ENCODE measurements at regions not wholly inside any gene's neighbourhood (a gene's known extent, or its start where the extent isn't known, plus 50 kb on each side); places are given as distances from the start of the nearest gene placed in this dataset.

DNA sequence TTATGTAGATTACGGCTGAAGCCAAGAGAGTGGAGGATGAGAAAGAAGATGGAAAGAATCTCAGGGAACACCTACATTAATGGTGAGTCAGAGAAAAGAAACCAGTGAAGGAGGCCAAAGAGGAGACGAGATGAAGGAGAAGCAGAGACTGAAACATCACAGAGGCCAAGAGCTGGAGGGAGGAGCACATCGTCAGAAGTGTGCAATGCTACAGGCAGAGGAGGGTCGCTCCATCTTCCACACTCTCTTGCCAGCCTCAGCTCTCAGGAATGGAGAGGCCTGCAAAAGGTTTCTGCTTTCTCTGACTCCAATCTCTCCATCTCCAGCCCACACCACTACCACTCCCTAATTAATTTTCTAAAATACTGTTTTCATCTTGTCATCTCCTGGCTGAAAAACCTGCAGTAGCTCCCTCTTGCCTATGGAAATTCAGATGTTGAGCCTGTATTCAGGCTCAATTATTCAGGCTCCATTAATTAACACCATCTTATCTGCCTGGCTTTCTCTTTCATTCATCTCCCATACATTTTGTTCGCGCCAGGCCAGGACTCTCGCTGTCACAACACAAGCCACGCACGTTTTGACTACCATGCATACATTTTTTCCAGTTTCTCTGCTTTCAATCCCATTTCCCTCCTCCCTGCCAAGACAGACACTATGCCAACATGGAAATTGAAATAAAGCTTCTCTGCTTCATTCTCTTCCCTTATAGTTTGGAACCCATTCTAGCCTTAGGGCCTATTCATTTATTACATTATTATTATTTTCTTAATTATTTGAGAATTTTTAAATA lies 165.8 kb downstream of the INHBA start:
- H3K36me3 Mint-ChIP-seq = no peaks in the 10 kb centered on the region
- POLR2A ChIA-PET = no interaction called here
- no peak overlapping the region for H3K27ac Mint-ChIP-seq
- no peak for ATAC-seq (ENCODE audit: low read depth)
- H3K4me1 Mint-ChIP-seq = no peaks in the 10 kb centered on the region
- DNase-seq = no peak
- H3K4me3 Mint-ChIP-seq = no peak overlapping the region
- H3K9me3 Mint-ChIP-seq = no peaks in the 10 kb centered on the region
- H3K27me3 Mint-ChIP-seq = no peaks in the 10 kb centered on the region

DNA sequence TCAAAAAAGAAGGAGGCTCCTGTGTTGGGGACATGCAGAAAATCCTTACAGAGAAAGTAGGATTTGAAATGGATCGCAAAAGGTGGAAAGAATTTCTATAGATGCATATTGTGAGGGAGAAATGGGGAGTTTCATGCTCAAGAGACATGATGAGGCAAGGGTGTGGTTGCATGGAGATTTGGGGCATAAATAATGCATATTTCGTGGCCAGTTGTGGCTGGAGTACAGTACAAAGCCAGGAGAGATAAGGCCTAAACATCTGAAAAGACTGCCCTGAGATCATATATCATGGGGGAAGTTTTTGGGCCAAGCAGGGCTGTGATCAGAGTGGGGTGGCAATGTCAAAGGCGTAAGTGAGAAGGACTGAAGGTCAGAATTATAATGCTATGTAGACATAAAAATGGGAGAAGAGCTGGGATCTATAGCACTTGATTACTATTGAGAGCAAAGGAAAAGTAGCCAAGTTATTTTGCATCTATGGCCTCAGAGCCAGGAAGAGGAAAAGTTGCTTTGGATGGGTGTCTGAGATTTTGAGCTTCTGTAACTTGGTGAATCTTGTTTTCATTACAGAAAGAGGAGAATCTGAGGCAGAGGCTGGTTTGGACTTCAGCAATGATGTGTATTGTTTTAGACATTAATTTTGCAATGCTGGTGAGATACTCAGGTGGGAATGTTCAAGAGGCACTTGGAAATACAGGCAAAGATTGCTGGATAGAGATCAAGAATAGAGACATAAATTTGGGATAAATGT lies 166.6 kb downstream of the INHBA start:
- Mint-ChIP-seq H3K27me3 (no peaks in the 10 kb centered on the region), H3K4me3 (no peak overlapping the region), H3K4me1 (no peaks in the 10 kb centered on the region), H3K36me3 (no peaks in the 10 kb centered on the region), H3K27ac (no peak overlapping the region), H3K9me3 (no peaks in the 10 kb centered on the region)
- POLR2A ChIA-PET = no interaction called here
- no peak for ATAC-seq (ENCODE audit: low read depth)
- no peak for DNase-seq

- POLR2A ChIA-PET = no interaction called here
- Mint-ChIP-seq H3K9me3 (no peaks in the 10 kb centered on the region), H3K27me3 (no peaks in the 10 kb centered on the region), H3K36me3 (no peaks in the 10 kb centered on the region), H3K27ac (no peak overlapping the region), H3K4me3 (no peak overlapping the region), H3K4me1 (no peaks in the 10 kb centered on the region)
- DNase-seq = no peak
- ATAC-seq (ENCODE audit: low read depth) = no peak
Observed at GRCh38 chr7:41529831-41530230, 173.1 kb downstream of the INHBA start.

GRCh38 chr7:41524876-41525275 lies 178.0 kb downstream of the INHBA start:
- Mint-ChIP-seq H3K27ac (no peak overlapping the region), H3K4me1 (no peaks in the 10 kb centered on the region), H3K9me3 (peaks cover 12% of the 10 kb centered on the region), H3K27me3 (no peaks in the 10 kb centered on the region), H3K4me3 (no peak overlapping the region), H3K36me3 (no peaks in the 10 kb centered on the region)
- DNase-seq (no peak), ATAC-seq (ENCODE audit: low read depth) (no peak)
- POLR2A ChIA-PET = no interaction called here

DNA sequence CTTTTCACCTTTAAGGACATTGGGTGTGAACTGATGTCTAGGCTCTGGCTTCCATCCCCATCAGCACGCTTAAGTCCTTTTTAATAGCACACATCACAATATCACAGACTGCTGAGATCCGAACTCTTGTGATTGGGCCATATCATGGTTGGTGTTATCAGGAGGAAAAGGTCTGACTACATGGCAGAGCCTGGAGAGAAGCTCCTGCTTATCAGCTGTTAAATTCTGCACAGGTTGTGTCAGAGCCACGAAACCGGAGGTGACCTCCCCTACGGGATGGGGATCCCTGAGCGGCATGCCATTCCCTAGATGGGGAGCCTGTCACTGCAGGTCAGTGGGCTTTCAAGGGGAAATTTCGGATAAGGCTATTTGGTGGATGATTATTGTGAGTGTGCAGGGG lies 182.4 kb downstream of the INHBA start:
- no peaks in the 10 kb centered on the region for H3K4me1 Mint-ChIP-seq
- DNase-seq (no peak), ATAC-seq (ENCODE audit: low read depth) (no peak)
- H3K27ac Mint-ChIP-seq = no peak overlapping the region
- H3K9me3 Mint-ChIP-seq = peaks cover 14% of the 10 kb centered on the region
- H3K4me3 Mint-ChIP-seq = no peak overlapping the region
- H3K27me3 Mint-ChIP-seq = no peaks in the 10 kb centered on the region
- POLR2A ChIA-PET = no interaction called here
- no peaks in the 10 kb centered on the region for H3K36me3 Mint-ChIP-seq

GRCh38 chr7:41517771-41518170 lies 185.1 kb downstream of the INHBA start:
- Mint-ChIP-seq H3K27ac (no peak overlapping the region), H3K27me3 (no peaks in the 10 kb centered on the region), H3K36me3 (no peaks in the 10 kb centered on the region), H3K4me3 (no peak overlapping the region), H3K9me3 (peaks cover 4% of the 10 kb centered on the region), H3K4me1 (no peaks in the 10 kb centered on the region)
- POLR2A ChIA-PET = no interaction called here
- no peak for ATAC-seq (ENCODE audit: low read depth)
- no peak for DNase-seq

DNA sequence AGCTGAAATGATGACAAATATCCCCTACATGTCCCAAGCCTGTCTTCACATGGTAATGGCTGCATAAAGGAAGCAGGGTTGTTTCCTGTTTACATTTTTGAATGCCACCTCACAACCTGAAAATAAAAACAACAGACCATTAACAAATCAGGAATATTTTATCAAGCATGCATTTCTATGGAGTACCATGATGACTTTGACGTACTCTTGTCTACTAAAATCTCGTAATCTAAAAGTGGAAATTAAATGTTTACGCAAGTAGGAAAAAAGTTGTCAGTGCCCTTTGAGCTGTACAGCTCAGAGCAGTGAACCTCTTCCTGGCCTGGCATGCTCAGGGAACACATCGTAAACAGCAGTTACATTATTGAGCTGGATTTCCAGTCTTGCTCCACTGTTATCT lies 194.1 kb downstream of the INHBA start:
- no peaks in the 10 kb centered on the region for H3K36me3 Mint-ChIP-seq
- no peak overlapping the region for H3K27ac Mint-ChIP-seq
- no peak overlapping the region for H3K4me3 Mint-ChIP-seq
- DNase-seq (no peak), ATAC-seq (ENCODE audit: low read depth) (no peak)
- no peaks in the 10 kb centered on the region for H3K9me3 Mint-ChIP-seq
- H3K4me1 Mint-ChIP-seq = no peaks in the 10 kb centered on the region
- POLR2A ChIA-PET = no interaction called here
- H3K27me3 Mint-ChIP-seq = no peaks in the 10 kb centered on the region

DNA sequence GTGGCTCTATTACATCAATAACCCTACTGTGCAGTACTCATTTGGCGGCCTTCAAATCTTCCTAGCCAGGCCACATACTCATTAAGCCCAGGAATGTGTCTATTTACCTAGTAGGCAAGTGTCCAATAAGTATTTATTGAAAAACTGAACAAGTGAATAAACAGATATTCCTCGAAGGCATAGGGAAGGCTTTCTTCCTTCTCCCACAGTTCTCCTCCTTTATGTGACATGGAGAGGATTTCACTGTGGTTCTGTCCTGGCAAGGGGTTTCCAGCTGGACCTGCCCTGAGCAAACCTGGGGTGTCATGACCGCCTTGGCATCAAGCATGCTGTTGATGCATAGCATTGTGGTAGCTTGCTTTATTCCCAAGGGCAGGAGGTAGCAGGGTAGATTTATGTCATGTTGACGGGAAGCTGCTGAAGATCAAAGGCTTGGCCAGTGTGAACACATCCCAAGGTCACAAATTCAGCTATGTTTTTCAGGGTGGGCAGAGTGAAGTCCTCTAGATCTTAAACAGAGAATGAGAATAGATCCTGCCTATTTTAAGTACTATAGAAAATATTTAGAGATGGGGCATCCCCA lies 195.1 kb downstream of the INHBA start:
- Mint-ChIP-seq H3K4me1 (no peaks in the 10 kb centered on the region), H3K9me3 (no peaks in the 10 kb centered on the region), H3K27me3 (no peaks in the 10 kb centered on the region), H3K4me3 (no peak overlapping the region), H3K36me3 (no peaks in the 10 kb centered on the region), H3K27ac (no peak overlapping the region)
- ATAC-seq (ENCODE audit: low read depth) (no peak), DNase-seq (no peak)
- POLR2A ChIA-PET = no interaction called here

- ATAC-seq (ENCODE audit: low read depth) = no peak
- H3K36me3 Mint-ChIP-seq = no peaks in the 10 kb centered on the region
Observed at GRCh38 chr7:41504214-41504980, 198.5 kb downstream of the INHBA start.

GRCh38 chr7:41503438-41503837 lies 199.5 kb downstream of the INHBA start:
- no peaks in the 10 kb centered on the region for H3K4me1 Mint-ChIP-seq
- H3K36me3 Mint-ChIP-seq = no peaks in the 10 kb centered on the region
- DNase-seq (no peak), ATAC-seq (ENCODE audit: low read depth) (no peak)
- H3K27ac Mint-ChIP-seq = no peak overlapping the region
- POLR2A ChIA-PET = no interaction called here
- no peaks in the 10 kb centered on the region for H3K27me3 Mint-ChIP-seq
- no peak overlapping the region for H3K4me3 Mint-ChIP-seq
- no peaks in the 10 kb centered on the region for H3K9me3 Mint-ChIP-seq

More at GRCh38 chr7:41504214-41504980, 198.5 kb downstream of the INHBA start:
- H3K27ac Mint-ChIP-seq = no peak overlapping the region
- H3K9me3 Mint-ChIP-seq = no peaks in the 10 kb centered on the region
- POLR2A ChIA-PET = no interaction called here
- no peaks in the 10 kb centered on the region for H3K27me3 Mint-ChIP-seq
- DNase-seq = no peak
- H3K4me1 Mint-ChIP-seq = no peaks in the 10 kb centered on the region
- no peak overlapping the region for H3K4me3 Mint-ChIP-seq

DNA sequence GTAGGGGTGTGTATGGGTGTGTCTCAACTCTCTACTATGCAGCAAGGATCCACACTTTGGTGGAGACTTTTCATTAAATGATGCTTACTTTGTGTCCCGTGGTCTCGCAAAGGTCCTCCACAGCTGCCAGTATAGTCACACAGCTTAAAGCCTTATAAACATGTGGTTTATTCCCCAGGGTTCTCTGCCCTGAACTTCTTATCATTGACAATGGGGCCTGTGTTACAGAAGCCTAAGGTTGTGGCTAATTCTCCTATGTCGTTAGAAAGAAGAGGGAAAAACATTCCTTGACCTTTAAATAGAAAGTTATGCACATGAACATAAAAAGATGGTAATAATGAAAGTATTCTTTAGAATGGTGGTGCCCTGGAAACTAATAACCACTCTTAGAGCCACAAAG lies 201.4 kb downstream of the INHBA start:
- POLR2A ChIA-PET = no interaction called here
- H3K9me3 Mint-ChIP-seq = no peaks in the 10 kb centered on the region
- DNase-seq (no peak), ATAC-seq (ENCODE audit: low read depth) (no peak)
- H3K36me3 Mint-ChIP-seq = no peaks in the 10 kb centered on the region
- H3K4me1 Mint-ChIP-seq = no peaks in the 10 kb centered on the region
- H3K4me3 Mint-ChIP-seq = no peak overlapping the region
- no peaks in the 10 kb centered on the region for H3K27me3 Mint-ChIP-seq
- no peak overlapping the region for H3K27ac Mint-ChIP-seq

GRCh38 chr7:41501006-41501405 lies 201.9 kb downstream of the INHBA start:
- no peaks in the 10 kb centered on the region for H3K4me1 Mint-ChIP-seq
- no peak overlapping the region for H3K4me3 Mint-ChIP-seq
- H3K9me3 Mint-ChIP-seq = no peaks in the 10 kb centered on the region
- ATAC-seq (ENCODE audit: low read depth) (no peak), DNase-seq (no peak)
- POLR2A ChIA-PET = no interaction called here
- no peaks in the 10 kb centered on the region for H3K27me3 Mint-ChIP-seq
- no peaks in the 10 kb centered on the region for H3K36me3 Mint-ChIP-seq
- no peak overlapping the region for H3K27ac Mint-ChIP-seq

GRCh38 chr7:41492603-41493002 lies 210.3 kb downstream of the INHBA start:
- DNase-seq (no peak), ATAC-seq (ENCODE audit: low read depth) (no peak)
- Mint-ChIP-seq H3K4me3 (no peak overlapping the region), H3K36me3 (no peaks in the 10 kb centered on the region), H3K27me3 (no peaks in the 10 kb centered on the region), H3K4me1 (no peaks in the 10 kb centered on the region), H3K27ac (no peak overlapping the region), H3K9me3 (no peaks in the 10 kb centered on the region)
- POLR2A ChIA-PET = no interaction called here
